Stimulated activated CD4-positive, alpha-beta T cell treated with anti-CD3 and anti-CD28 coated beads, Interleukin-4, amount 100 ng/mL, for 24 hours (primary cell): ENCODE measurements at regions not wholly inside any gene's neighbourhood (a gene's known extent, or its start where the extent isn't known, plus 50 kb on each side); places are given as distances from the start of the nearest gene placed in this dataset.
"Not testable (repeated sequence)": the region's sequence is repeated elsewhere in the genome, so short reads cannot be mapped to it uniquely, and the experiment has no call there.

Experiments used
- DNase-seq: peaks from one replicate; pipeline ENCODE4 v3.0.0-alpha.2; 2020

- no peak for DNase-seq
Measured at GRCh38 chr9:21605489-21605931, 123.4 kb upstream of the IFNE start.

- DNase-seq = no peak
Measured at GRCh38 chr9:21607576-21607975, 125.5 kb upstream of the IFNE start.

- DNase-seq = no peak
Measured at GRCh38 chr9:21608200-21608599, 126.1 kb upstream of the IFNE start.

- no peak for DNase-seq
Measured at GRCh38 chr9:21609506-21609905, 127.4 kb upstream of the IFNE start.

GRCh38 chr9:21611891-21612290, 129.8 kb upstream of the IFNE start:
- peak; percentile 53 for DNase-seq

- DNase-seq = no peak
Measured at GRCh38 chr9:21615018-21615417, 132.9 kb upstream of the IFNE start.

GRCh38 chr9:21615446-21615845, 133.3 kb upstream of the IFNE start:
- DNase-seq = no peak

GRCh38 chr9:21616082-21616778, 134.1 kb upstream of the IFNE start:
- DNase-seq = peak; percentile 11

- peak; percentile 37 for DNase-seq
Measured at GRCh38 chr9:21624675-21625644, 142.8 kb upstream of the IFNE start.

GRCh38 chr9:21626493-21626892, 144.4 kb upstream of the IFNE start:
- no peak for DNase-seq

GRCh38 chr9:21628954-21629353, 146.8 kb upstream of the IFNE start:
- not testable (repeated sequence) for DNase-seq

GRCh38 chr9:21634951-21635350, 152.8 kb upstream of the IFNE start:
- no peak for DNase-seq

GRCh38 chr9:21638104-21638503, 156.0 kb upstream of the IFNE start:
- no peak for DNase-seq

GRCh38 chr9:21653091-21653490, 149.3 kb upstream of the MTAP start:
- DNase-seq = no peak

- no peak for DNase-seq
Measured at GRCh38 chr9:21653589-21653988, 148.8 kb upstream of the MTAP start.

GRCh38 chr9:21656776-21657674, 145.4 kb upstream of the MTAP start:
- no peak for DNase-seq

GRCh38 chr9:21657966-21658667, 144.3 kb upstream of the MTAP start:
- DNase-seq = no peak

GRCh38 chr9:21660976-21661375, 141.5 kb upstream of the MTAP start:
- DNase-seq = no peak

GRCh38 chr9:21661626-21662025, 140.8 kb upstream of the MTAP start:
- DNase-seq = no peak

- no peak for DNase-seq
Measured at GRCh38 chr9:21668516-21668915, 133.9 kb upstream of the MTAP start.

GRCh38 chr9:21669701-21670100, 132.7 kb upstream of the MTAP start:
- no peak for DNase-seq

GRCh38 chr9:21670374-21670773, 132.1 kb upstream of the MTAP start:
- peak; percentile 23 for DNase-seq
